Glutamatergic neuron (in vitro differentiated cells): ENCODE measurements at regions not wholly inside any gene's neighbourhood (a gene's known extent, or its start where the extent isn't known, plus 50 kb on each side); places are given as distances from the start of the nearest gene placed in this dataset.

Source experiments
- DNase-seq: peaks from one replicate; pipeline ENCODE4 v3.0.0; 2022
- H3K27ac Mint-ChIP-seq: one replicate; pipeline ENCODE4 v1.8.0; 2020; ENCODE audit warnings: mild to moderate bottlenecking, mixed read lengths, inconsistent platforms; ENCODE audit not compliant: unreplicated experiment
- H3K27me3 Mint-ChIP-seq: one replicate; pipeline ENCODE4 v1.8.0; 2020; ENCODE audit warnings: mild to moderate bottlenecking, moderate library complexity, mixed read lengths, inconsistent platforms; ENCODE audit not compliant: unreplicated experiment
- H3K36me3 Mint-ChIP-seq: one replicate; pipeline ENCODE4 v1.8.0; 2020; ENCODE audit warnings: mild to moderate bottlenecking, mixed read lengths, inconsistent platforms; ENCODE audit not compliant: unreplicated experiment
- H3K4me1 Mint-ChIP-seq: one replicate; pipeline ENCODE4 v1.8.0; 2020; ENCODE audit warnings: mild to moderate bottlenecking, low read depth, mixed read lengths, inconsistent platforms; ENCODE audit not compliant: unreplicated experiment
- H3K4me3 Mint-ChIP-seq: one replicate; pipeline ENCODE4 v1.8.0; 2020; ENCODE audit warnings: mild to moderate bottlenecking, mixed read lengths, inconsistent platforms; ENCODE audit not compliant: unreplicated experiment
- H3K9me3 Mint-ChIP-seq: one replicate; pipeline ENCODE4 v1.8.0; 2020; ENCODE audit warnings: mild to moderate bottlenecking, moderate library complexity, mixed read lengths, inconsistent platforms; ENCODE audit not compliant: unreplicated experiment
- TF ChIP-seq, protein P1 (sequence below): fragments of 200-600 bp; sonication (generic); IDR thresholded peaks from one replicate; pipeline ENCODE4 v1.5.0; 2021; ENCODE audit not compliant: partially characterized antibody, unreplicated experiment

DNA sequence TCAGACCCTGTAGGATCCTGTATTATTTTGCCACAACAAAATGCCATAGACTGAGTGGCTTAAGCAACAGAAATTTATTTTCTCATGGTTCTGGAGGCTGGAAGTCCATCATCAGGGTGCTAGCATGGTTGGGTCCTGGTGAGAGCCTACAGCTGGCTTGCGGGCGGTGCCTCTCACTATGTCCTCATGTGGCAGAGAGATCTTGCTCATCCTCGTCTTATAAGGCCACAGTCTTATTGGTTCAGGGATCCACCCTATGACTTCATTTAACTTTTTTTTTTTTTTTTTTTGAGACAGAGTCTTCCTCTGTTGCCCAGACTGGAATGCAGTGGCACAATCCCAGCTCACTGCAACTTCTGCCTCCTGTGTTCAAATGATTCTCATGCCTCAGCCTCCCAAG is 90.9 kb downstream of the LSM5 start:
- peaks cover 2% of the 10 kb centered on the region for H3K9me3 Mint-ChIP-seq
- DNase-seq, result no peak
- no peak overlapping the region for H3K27ac Mint-ChIP-seq
- H3K4me3 Mint-ChIP-seq, result no peak overlapping the region
- no peaks in the 10 kb centered on the region for H3K36me3 Mint-ChIP-seq
- TF ChIP-seq, protein P1, sequence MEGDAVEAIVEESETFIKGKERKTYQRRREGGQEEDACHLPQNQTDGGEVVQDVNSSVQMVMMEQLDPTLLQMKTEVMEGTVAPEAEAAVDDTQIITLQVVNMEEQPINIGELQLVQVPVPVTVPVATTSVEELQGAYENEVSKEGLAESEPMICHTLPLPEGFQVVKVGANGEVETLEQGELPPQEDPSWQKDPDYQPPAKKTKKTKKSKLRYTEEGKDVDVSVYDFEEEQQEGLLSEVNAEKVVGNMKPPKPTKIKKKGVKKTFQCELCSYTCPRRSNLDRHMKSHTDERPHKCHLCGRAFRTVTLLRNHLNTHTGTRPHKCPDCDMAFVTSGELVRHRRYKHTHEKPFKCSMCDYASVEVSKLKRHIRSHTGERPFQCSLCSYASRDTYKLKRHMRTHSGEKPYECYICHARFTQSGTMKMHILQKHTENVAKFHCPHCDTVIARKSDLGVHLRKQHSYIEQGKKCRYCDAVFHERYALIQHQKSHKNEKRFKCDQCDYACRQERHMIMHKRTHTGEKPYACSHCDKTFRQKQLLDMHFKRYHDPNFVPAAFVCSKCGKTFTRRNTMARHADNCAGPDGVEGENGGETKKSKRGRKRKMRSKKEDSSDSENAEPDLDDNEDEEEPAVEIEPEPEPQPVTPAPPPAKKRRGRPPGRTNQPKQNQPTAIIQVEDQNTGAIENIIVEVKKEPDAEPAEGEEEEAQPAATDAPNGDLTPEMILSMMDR, result no peak
- H3K4me1 Mint-ChIP-seq, result no peaks in the 10 kb centered on the region
- H3K27me3 Mint-ChIP-seq, result no peaks in the 10 kb centered on the region

DNA sequence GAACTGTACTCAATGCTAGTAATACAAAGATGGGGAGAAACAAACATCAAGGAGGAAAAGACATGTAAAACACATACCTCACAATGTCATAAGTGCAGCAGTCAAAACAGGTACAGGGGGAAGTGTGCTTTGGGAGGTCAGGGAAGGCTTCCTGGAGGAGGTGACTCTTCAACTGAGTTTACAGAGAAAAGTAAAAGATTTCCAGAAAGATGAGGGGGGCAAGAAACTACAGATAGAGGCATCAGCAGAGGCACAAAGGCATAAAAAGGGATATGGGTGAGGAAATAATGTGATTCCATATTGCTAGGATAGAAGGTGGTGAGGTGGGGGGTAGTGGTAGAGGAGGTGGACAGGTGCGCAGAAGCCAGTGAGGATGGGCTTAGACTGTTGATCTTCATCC is 95.0 kb downstream of the LSM5 start:
- Mint-ChIP-seq H3K4me3 (no peak overlapping the region), H3K4me1 (no peaks in the 10 kb centered on the region), H3K9me3 (no peaks in the 10 kb centered on the region), H3K36me3 (no peaks in the 10 kb centered on the region), H3K27me3 (no peaks in the 10 kb centered on the region), H3K27ac (no peak overlapping the region)
- TF ChIP-seq, protein P1, result no peak
- DNase-seq, result no peak

DNA sequence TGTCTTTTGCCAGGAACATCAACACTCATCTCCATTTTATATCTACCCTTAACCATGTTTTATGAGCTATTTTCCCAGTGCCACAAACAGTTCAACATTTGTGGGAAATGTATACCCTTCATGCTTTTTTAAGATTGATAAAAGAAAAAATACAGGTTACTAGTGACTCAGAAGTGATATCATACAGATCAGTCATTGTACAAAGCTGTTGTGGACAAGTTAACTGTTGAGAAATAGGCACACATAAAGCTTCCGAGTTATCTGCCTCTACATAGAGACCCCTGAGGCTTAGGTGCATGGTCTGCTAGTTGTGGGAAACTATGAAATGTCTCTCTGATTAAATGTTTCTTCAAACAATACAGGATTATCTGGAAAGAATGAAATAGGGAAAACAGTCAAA is 96.3 kb downstream of the LSM5 start:
- Mint-ChIP-seq H3K27me3 (no peaks in the 10 kb centered on the region), H3K4me3 (no peak overlapping the region), H3K9me3 (no peaks in the 10 kb centered on the region), H3K4me1 (no peaks in the 10 kb centered on the region), H3K27ac (no peak overlapping the region), H3K36me3 (no peaks in the 10 kb centered on the region)
- DNase-seq, result no peak
- TF ChIP-seq, protein P1, result no peak

DNA sequence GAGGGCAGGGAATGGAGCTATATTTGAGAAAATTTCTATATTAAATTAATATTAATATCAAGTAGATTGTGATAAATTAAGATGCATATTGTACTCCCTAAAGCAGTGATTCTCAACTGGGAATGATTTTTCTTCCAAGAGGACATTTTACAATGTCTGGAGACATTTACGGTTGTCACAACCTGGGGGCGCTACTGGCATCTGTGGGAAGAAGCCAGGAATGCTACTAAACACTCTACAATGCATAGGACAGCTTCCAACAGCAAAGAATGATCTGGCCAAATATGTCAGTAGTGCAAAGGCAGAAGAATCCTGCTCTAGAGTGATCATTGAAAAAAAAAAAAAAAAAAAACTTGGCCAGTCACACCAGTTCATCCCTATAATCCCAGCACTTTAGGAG is 100.0 kb downstream of the LSM5 start:
- no peaks in the 10 kb centered on the region for H3K36me3 Mint-ChIP-seq
- DNase-seq, result no peak
- no peaks in the 10 kb centered on the region for H3K4me1 Mint-ChIP-seq
- H3K27ac Mint-ChIP-seq, result no peak overlapping the region
- H3K27me3 Mint-ChIP-seq, result no peaks in the 10 kb centered on the region
- TF ChIP-seq, protein P1, result no peak
- no peak overlapping the region for H3K4me3 Mint-ChIP-seq
- no peaks in the 10 kb centered on the region for H3K9me3 Mint-ChIP-seq

DNA sequence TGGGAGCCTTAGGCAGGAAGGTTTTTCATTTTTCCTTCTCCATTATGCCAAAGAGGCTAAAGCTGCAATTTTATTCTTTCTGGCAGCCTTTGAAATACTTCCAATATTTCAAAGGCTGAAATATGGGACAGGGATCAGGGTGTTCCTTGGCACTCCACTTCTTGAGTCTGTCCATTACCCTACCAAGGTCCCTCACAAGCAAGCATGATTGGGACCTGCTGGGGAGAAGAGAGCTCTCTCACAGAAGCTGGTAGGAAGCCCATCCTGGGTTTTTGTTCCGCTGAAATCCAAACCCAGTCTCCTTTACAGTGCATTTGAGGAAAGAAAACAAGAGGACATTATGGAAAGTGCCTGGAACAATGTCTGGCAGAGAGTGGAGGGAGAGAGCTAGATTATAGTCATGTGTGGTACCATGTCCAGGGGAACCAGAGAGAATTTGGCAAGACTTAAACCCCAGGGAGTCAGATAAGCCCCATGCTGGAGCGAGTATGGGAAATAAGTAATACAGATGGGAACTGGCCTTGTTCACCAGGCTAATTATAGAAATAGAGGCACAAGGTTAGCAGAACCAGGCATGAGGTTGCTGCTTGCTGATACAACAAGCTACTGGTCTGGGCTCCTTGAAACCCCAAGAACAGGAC is 104.7 kb downstream of the LSM5 start:
- Mint-ChIP-seq H3K36me3 (no peaks in the 10 kb centered on the region), H3K4me1 (no peaks in the 10 kb centered on the region)

More for the DNA sequence above, 104.7 kb downstream of the LSM5 start:
- no peak overlapping the region for H3K27ac Mint-ChIP-seq
- no peak overlapping the region for H3K4me3 Mint-ChIP-seq
- TF ChIP-seq, protein P1, result no peak
- no peaks in the 10 kb centered on the region for H3K9me3 Mint-ChIP-seq
- H3K27me3 Mint-ChIP-seq, result no peaks in the 10 kb centered on the region
- no peak for DNase-seq
